Activated naive CD4-positive, alpha-beta T cell (primary cell): ENCODE measurements at regions not wholly inside any gene's neighbourhood (a gene's known extent, or its start where the extent isn't known, plus 50 kb on each side); places are given as distances from the start of the nearest gene placed in this dataset.
"Not testable (repeated sequence)": the region's sequence is repeated elsewhere in the genome, so short reads cannot be mapped to it uniquely, and the experiment has no call there.

Experiments used
- DNase-seq, 4 experiments: peaks; one replicate each; lab custom pipeline; 2025; lab: John Stamatoyannopoulos, UW

DNA sequence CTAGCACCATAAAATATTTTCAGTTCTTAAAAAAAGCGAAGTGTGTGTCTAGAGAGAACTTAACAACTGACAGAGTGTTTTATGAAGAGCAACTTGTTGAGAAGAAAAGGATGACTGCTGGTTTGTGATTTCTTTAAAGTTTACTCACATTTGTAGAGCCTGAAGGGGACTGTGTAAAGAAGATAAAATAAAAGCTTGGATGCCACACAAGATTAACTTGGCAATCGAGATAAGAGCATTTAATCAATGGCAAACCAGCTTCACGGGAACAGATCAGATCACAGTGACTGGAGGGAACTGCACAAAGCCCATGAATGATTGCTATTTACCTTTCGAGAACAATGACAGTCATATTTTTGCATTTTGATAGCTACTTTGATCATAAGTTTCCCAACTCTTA is 2013.1 kb upstream of the CDH9 start:
- DNase-seq = no peak

DNA sequence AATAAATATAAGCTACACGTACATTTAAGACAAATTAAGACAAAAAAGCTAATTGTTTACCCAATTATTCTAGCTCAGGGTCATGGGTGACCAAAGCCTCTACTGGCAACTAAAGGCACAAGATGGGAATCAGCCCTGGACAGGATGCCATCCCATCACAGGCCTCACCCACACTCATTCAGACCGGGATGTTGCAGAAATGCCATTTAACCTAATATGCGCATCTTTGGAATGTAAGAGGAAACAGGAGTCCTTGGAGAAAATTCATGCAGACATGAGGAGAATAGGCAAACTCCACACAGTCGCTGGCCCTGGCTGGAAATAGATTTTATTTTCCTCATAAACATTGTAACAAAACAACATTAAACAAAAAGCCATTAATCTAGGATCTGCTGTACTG is 2003.8 kb upstream of the CDH9 start:
- DNase-seq = no peak

DNA sequence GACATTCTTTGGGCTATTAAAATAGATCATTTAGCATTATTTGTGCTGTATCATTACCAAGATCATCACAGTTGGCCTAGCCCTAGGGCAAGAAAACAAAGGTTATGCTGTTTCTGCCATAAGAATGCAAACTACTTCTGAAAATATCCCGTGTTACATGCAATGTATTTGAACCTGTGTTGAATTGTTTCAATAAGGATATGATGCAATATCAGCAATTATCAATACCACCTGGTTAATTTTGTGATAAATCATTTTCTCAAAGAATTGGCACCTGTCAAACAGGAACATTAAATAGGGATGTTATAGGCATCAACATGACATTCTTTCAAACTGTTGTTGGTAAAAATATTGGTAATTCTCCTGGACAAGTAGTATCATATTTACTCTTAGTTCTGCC is 2002.0 kb upstream of the CDH9 start:
- DNase-seq = no peak

DNA sequence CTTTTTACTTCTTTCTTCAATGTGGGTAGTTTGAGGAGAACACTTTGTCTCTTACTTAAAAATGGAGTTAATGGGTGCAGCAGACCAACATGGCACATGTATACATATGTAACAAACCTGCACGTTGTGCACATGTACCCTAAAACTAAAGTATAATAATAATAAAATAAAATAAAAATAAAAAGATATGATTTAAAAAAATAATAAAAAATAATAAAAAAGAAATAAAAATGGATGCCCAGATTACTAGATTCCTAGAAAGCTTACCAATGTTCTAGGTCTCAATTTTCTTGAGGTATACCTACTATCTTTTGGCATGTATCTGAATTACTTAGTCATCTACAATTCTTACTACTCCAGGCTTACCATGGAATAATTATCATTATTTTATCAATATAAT is 2001.6 kb upstream of the CDH9 start:
- no peak for DNase-seq

DNA sequence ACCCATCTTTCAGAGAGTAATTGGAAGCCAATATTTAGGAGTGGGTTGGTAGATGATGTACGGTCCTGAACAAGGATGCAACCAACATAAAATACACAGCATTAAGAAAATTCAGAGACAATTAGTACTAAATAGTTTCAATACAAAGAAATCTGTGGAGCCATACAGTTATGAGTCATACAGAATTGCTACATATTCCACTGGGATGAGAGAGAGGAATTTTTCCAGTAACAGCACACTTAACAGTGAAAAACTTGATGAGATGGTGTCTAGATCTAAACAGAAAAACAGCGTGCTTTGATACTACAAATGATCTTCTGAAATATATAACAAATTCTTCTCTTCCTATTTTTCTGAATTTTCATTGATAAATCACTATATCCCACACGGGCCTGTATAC is 1999.3 kb upstream of the CDH9 start:
- no peak for DNase-seq

DNA sequence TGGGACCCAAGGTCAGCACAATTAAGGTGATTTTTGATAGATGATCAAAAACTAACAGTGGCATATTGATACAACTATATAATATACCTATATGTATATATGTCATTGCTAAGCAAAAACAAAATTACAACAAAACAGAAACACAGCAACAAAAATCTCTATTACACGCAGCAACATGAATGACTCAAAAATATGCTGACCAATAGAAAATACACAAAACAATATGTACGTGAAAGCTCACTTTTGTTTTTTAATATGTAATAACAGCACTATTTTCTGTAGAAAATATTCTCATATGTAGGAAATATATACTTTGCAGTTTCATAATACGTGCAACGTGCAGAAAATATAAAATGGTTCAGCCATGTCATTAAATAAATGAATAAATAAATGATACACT is 1985.7 kb upstream of the CDH9 start:
- DNase-seq = no peak

DNA sequence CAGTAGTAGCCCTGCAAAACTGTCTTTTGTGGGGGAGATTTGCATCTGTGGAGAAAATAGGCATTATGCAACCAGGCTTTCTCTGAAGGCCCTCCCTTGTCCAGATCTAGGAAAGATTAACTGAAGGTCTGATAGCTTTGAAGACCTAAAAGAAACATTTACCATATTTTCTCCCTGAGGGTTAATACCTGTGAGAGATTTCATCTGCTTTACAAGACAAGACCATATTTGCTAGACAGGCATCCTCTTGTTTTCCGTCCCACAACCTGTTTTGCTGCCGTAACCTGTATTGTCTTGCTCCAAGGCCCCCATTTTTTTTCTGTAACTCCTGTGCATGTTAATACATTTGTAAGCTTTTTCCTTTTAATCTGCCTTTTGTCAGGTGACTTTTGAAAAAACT is 1985.2 kb upstream of the CDH9 start:
- DNase-seq = no peak

DNA sequence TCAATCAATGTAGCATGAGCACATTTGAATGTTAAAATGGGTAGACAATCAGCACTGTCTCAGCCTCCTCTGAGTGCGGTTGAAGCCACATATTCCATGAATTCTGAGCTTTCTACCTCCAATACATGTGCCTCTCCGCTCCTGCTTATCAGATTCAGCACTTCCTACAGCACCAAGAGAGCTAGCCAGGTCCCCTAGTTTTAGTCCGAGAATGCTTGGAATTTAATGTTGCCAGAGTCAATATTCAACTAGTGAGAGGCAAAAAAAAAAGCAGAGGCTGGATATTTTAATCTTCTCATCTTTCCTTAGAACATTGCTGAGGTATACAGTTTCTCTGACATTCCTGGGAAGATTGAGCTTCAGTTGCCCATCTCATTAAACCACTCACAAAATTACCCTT is 1979.1 kb upstream of the CDH9 start:
- DNase-seq = no peak

DNA sequence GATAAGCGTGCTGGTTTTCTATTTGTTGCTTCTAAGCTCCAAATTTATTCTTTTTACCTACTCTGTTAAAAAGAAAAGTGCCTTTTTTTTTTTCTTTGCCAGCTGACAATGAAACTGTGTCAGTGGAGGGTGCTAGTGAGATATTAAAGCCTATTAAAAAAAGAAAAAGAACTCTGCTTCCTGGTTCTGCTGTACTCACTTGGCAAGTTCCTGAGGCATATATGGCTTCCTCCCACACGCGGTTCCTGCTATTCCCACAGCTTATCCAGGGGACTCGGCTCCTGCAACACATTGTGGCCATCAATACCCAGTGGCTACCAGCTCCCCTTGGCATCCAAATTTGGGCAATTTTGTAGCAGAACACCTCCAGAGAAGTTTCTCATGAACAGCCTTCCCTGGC is 1977.7 kb upstream of the CDH9 start:
- DNase-seq = no peak

DNA sequence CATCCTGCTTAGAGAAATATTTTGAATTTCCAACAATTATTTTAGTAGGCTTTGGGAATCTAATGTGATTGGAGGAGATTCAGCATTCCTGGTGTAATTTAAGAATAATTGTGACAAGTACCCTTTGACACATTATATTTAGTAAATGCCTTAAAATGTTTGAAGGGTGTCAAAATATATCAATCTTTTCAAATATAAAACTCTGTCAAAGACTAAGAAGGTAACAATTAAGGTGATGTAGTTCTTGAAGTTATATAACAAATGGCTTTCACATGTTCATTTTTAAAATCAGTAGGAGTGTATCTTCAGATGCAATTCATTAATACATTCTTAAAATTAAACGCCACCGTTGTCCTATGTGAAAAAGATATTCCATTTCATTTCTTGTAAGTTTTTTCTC is 1977.1 kb upstream of the CDH9 start:
- DNase-seq = no peak

DNA sequence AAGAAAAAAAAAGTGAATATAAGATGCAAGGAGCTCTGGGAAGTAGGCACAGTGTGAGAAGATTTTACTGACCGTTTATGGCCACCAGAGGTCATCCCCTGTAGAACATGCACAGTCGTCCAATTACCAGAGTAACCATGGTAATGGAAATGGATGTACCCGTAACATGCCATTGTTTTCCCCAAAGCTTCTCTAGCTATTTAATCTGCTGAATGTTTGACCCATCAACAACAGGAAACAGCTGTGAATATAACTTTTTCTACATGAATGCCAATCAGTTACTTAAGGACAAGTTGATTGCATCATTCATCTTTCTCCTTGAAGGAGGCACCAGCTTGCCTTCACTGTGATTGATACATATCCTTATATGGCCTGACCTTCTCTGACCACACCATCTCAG is 1967.0 kb upstream of the CDH9 start:
- no peak for DNase-seq

DNA sequence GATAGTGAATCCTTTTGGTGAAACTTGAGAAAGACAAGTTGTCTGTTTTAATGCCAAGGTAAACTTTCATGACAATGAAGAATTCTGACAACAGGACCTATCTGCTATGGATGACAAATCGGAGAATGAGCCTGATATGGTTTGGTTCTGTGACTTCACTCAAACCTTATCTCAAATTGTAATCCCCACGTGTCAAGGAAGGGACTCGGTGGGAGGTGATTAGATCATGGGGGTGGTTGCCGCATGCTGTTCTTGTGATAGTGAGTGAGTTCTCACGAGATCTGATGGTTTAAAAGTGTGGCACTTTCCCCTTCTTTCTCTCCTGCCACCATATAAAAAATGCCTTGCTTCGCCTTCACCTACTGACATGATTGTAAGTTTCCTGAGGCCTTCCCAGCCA is 1964.1 kb upstream of the CDH9 start:
- DNase-seq = no peak

DNA sequence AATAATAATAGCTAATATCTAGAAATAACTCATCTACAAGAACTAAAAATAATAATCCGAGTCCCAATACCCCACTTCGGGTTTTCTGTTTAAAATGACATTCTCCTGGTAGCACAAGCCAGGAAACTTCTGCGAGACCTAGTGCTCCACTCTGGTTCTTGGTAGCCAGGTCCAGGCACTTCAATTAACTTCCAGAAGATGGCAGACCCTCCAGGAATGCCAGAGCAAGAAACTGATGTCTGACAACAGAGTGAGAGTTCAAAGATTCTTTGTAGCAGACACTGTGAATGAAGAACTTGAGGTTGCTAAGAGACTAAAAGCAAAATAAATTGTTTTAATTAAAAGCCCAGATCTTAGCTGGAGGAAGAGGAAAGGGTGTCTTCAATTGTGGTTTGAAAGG is 1963.3 kb upstream of the CDH9 start:
- DNase-seq = no peak

DNA sequence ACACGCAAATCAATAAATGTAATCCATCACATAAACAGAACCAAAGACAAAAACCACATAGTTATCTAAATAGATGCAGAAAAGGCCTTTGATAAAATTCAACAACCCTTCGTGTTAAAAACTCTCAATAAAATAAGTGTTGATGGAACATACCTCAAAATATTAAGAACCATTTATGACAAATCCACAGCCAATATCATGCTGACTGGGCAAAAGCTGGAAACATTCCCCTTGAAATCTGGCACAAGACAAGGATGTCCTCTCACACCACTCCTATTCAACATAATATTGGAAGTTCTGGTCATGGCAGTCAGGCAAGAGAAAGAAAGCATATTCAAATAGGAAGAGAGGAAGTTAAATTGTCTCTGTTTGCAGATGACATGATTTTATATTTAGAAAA is 1946.3 kb upstream of the CDH9 start:
- DNase-seq = no peak

DNA sequence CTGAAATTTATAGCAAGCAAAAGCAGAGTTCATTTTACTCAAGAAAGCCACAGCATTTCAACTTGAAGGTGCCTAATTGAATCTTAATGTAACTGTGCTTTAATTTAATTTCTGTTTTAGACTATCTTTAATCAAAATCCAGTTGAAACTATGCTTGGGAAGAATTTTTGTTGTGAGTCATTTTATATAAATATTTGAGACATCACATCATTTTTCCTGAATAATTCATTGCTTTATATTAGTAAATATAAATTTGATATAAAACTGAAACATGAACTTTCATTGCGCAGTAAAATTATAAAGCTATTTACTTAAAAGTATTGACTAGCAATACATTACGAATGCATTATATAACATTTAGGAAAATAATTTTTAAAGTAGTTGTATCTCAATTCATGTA is 1937.1 kb upstream of the CDH9 start:
- DNase-seq = no peak

DNA sequence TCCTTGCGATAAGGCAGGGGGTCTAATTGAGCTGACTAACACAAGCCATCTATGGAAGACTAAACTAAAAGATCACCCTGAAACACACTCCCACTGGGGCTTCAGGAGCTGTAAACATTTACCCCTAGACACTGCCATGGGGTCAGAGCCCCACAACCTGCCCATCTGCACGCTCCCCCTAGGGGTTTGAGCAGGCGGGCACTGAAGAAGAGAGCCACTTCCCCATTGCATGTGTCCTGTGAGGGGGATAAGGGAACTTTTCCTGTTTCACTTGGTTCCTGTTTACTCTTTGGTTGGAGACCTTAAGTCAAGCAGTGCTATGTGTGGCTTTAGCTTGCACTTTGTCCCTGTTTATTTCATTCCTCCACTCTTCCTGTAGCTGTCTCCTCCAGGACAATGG is 1929.5 kb upstream of the CDH9 start:
- DNase-seq = no peak

DNA sequence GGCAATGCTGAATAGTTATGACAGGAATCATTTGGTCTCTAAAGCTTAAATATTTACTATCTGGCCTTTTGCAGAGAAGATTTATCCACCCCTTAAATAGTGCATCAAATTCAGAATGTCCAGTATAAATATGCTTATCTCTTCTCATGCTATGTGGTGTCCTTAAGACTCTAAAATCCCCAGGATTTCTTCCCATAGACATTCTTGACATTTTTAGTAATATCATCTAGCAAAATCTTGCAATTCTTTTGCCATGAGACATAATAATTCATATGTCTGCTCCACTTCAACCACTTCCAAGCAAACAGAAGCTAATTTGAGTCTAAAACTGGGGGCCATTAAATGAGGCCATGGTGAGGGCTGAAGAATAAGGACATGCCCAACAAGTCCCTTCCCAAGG is 1923.4 kb upstream of the CDH9 start:
- DNase-seq = no peak

DNA sequence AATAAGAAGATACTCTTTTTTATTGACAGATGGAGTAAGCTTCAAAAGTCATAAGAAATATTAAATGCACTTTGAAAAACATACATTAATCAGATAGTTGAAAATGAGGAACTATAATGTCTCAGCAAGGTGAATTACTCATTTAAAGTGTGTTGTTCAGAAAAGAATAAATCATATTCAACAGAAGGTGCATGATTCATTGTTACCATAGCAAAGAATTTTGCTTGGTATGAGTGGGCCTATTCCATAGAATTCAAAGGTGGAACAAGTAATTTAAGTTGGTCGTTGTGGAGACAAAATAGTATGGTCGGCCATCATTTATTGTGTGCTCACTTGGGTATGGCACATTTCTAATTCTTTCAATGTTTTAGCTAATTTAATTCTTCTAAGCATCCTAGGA is 1920.2 kb upstream of the CDH9 start:
- no peak for DNase-seq

DNA sequence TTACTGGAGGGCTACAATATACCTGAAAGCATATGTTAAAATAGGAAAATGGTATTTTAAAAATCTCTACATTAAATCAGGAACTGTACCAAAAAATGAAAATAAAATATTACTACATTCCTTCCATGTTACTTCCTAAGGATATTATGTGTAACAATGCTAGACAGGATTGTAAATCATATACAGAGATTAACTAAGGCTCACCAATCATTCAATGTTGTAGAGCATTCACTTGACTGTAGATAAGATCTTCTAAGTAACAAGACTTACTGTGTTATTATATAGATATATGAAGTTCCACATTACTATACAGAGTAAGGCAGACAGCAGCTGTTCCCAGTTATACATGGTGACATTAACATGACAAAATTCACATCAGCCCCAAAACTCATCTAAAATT is 1919.1 kb upstream of the CDH9 start:
- no peak for DNase-seq

DNA sequence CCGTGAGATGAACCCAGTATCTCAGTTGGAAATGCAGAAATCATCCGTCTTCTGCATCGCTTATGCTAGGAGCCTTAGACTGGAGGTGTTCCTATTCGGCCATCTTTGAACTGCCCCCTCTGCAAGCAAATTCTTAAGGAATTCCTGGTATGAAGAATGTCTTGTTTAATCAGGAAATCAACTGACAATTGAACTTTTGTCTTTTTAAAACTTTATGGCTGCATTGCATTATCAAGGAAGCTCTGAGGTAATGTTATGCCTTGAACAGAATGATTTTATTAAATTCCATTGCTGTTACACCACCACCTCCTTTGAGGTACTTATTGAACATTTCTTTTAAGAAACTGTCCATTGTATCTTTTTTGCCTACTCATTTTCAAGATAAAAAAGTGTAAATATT is 1915.7 kb upstream of the CDH9 start:
- DNase-seq = no peak

DNA sequence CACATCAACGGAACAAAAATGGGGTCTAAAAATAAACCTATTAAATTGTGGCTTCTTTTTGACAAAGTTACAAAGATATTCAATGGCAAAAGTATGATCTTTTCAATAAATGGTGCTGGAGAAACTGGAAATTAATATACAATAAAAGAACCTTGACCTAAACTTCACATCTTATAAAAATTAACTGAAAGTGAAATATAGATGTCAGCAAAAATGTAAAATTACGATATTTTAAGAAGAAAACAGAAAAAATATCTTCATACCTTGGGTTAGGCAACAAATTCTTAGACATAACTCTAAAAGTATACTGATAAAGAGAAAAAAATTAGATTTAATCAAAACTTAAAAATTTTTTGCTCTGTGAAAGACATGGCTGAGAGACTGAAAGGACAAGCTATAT is 1909.5 kb upstream of the CDH9 start:
- DNase-seq = no peak

DNA sequence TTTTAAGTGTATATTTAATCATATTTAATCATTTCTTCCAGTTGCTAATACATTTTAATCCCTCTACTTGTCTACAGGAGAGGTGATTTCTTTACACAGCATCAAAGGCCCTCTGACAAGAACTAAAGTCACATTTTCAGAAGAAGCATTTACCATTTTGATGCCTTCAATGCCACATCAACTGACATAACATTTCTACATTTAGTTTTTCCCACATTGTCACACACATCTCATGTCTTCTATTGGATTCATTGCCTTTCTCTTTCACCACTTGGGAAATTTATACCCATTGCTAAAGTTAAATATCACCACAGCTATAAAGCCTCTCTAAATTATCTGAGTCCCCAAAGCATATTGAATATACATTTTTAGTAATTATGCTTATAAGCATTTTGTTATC is 1907.5 kb upstream of the CDH9 start:
- no peak for DNase-seq

DNA sequence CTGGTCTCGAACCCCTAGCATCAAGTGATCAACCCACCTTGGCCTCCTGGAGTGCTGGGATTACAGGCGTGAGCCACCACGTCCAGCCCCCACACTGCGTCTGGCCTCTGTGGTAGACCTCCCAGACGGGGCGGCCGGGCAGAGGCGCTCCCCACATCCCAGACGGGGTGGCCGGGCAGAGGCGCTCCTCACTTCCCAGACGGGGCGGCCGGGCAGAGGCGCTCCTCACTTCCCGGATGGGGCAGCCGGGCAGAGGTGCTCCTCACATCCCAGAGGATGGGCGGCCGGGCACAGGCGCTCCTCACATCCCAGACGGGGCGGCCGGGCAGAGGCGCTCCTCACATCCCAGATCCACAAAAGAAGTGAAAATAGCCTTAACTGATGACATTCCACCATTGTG is 1891.0 kb upstream of the CDH9 start:
- not testable (repeated sequence) for DNase-seq

DNA sequence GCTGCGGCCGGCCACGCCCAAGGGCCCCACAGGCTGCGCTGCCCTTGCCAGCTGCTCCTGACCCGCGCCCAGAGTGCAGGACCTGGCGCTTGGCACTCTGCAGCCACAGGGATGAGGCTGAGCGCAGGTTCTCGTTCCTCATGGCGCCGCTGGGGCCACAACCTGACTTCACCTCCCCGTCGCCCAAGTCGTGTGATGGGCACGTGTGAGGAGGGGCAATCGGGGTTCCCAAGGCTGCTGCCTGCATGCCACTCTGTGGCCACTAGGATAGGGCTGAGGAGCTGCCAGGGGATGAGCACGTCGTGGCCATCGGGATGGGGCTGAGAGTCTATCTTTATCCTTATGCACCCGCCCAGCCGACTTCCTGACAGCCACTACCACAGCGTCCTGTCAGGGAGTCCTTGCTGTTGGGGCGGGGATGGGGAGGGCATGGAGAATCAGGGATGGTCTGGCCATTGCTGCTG is 1890.0 kb upstream of the CDH9 start:
- DNase-seq = not testable (repeated sequence)

DNA sequence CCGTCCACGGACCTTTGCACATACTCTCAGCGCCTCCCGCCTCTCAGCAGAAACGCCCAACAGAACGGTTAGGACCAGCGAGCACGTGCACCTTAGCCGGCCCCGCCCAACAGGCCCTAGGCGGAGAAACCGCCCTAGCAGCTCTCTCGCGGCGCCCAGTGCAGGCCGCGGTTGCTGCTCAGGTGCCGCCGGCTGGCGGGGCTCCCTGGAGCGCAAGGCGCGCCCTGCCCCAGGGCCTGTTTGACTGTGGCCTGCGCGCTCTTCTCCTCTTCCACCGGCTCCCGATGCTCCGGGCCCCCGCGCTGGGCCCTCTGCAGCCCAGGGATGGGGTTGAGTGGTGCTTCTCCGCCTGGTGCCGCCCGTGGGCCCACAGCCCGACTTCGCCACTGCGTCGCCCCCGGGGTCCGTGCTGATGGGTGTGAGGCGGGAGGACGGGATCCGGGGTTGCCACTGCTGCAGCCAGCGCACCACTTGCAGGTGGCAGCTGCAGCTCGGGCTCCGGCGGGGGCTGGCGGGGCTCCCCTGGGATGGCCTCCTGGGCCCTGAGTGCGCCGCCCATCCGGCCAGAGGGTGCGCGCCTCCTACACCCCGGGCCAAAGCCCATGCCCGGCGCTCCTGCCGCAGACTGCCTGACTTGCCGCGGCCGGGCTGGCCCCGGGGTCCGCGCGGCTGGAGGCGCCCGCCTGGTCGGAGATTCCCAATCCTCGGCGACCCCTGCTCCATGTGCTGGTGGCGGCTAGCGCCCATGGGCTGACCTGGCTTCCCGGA is 1889.4 kb upstream of the CDH9 start:
- no peak for DNase-seq
